Loucy (cell line): ENCODE measurements at regions not wholly inside any gene's neighbourhood (a gene's known extent, or its start where the extent isn't known, plus 50 kb on each side); places are given as distances from the start of the nearest gene placed in this dataset.

Experiments
- H2AFZ ChIP-seq: fragments of 200-600 bp; sonication (generic); 2 replicates; pipeline ENCODE4 v1.6.0; 2016; ENCODE audit warnings: antibody characterized with exemption, mild to moderate bottlenecking, low read length, moderate library complexity
- H3F3A ChIP-seq: fragments of 200-600 bp; 2 replicates; pipeline ENCODE4 v1.6.0; 2016; ENCODE audit warnings: antibody characterized with exemption, low read depth, mild to moderate bottlenecking
- H3K27me3 ChIP-seq: fragments of 200-600 bp; sonication (generic); 2 replicates; pipeline ENCODE4 v1.6.1; 2014; ENCODE audit warnings: low read length, mild to moderate bottlenecking; ENCODE audit not compliant: insufficient read depth, poor library complexity, severe bottlenecking
- H3K36me3 ChIP-seq: fragments of 200-600 bp; sonication (generic); 2 replicates; pipeline ENCODE4 v1.6.1; 2016; ENCODE audit warnings: low read length; ENCODE audit not compliant: insufficient read depth
- H3K4me1 ChIP-seq: fragments of 200-600 bp; sonication (generic); 2 replicates; pipeline ENCODE4 v1.5.1; 2014; ENCODE audit warnings: low read length, mild to moderate bottlenecking; ENCODE audit not compliant: insufficient read depth, poor library complexity, severe bottlenecking
- H3K4me2 ChIP-seq: fragments of 200-600 bp; sonication (generic); 2 replicates; pipeline ENCODE4 v1.6.0; 2014; ENCODE audit warnings: antibody characterized with exemption, low read length, low read depth, mild to moderate bottlenecking; ENCODE audit not compliant: poor library complexity, severe bottlenecking
- H3K4me3 ChIP-seq: fragments of 200-600 bp; sonication (generic); 2 replicates; pipeline ENCODE4 v1.5.1; 2014; ENCODE audit warnings: low read length, mild to moderate bottlenecking, mixed read lengths; ENCODE audit not compliant: poor library complexity, severe bottlenecking
- H3K79me2 ChIP-seq: fragments of 200-600 bp; sonication (generic); 2 replicates; pipeline ENCODE4 v1.6.1; 2014; ENCODE audit warnings: low read length; ENCODE audit not compliant: insufficient read depth
- H3K9ac ChIP-seq: fragments of 200-600 bp; sonication (generic); 2 replicates; pipeline ENCODE4 v1.6.0; 2014; ENCODE audit warnings: mild to moderate bottlenecking, low read depth, low read length, moderate library complexity; ENCODE audit not compliant: poor library complexity, severe bottlenecking
- H3K9me2 ChIP-seq: fragments of 200-600 bp; sonication (generic); replicated peaks from 2 replicates; pipeline ENCODE4 v1.6.1; 2016; ENCODE audit warnings: low read depth, low read length, mixed read lengths
- H3K9me3 ChIP-seq: fragments of 200-600 bp; sonication (generic); 2 replicates; pipeline ENCODE4 v1.6.1; 2014; ENCODE audit warnings: mild to moderate bottlenecking, antibody characterized with exemption, low read length, low read depth; ENCODE audit not compliant: insufficient read depth
- H4K20me1 ChIP-seq: fragments of 200-600 bp; sonication (generic); 2 replicates; pipeline ENCODE4 v1.6.0; 2014; ENCODE audit warnings: antibody characterized with exemption, low read length, mild to moderate bottlenecking; ENCODE audit not compliant: insufficient read depth, poor library complexity, severe bottlenecking
- CTCF ChIP-seq: fragments of 200-600 bp; sonication (generic); conservative IDR thresholded peaks from 2 replicates; pipeline ENCODE4 v1.5.1; 2014; ENCODE audit warnings: mild to moderate bottlenecking, antibody characterized with exemption, low read length
- EZH2phosphoT487 ChIP-seq: fragments of 200-600 bp; IDR thresholded peaks from 2 replicates; pipeline ENCODE4 v1.6.1; 2018; ENCODE audit warnings: antibody characterized with exemption, mild to moderate bottlenecking, moderate library complexity, borderline replicate concordance

- Histone ChIP-seq H3K4me1 (no peaks in the 10 kb centered on the region), H3K79me2 (no peaks in the 10 kb centered on the region), H3K9me3 (no peaks in the 10 kb centered on the region), H3F3A (no peaks in the 10 kb centered on the region), H3K9ac (no peak overlapping the region), H3K4me3 (no peak overlapping the region), H3K4me2 (no peak overlapping the region), H2AFZ (no peak overlapping the region), H3K9me2 (no peaks in the 10 kb centered on the region), H3K36me3 (no peaks in the 10 kb centered on the region), H3K27me3 (no peaks in the 10 kb centered on the region), H4K20me1 (no peaks in the 10 kb centered on the region)
- no peak for TF ChIP-seq CTCF
- TF ChIP-seq EZH2phosphoT487, result no peak
These were observed 221.9 kb upstream of the GBE1 start for GRCh38 chr3:81983382-81983781.

GRCh38 chr3:81980596-81981494 lies 219.4 kb upstream of the GBE1 start:
- no peaks in the 10 kb centered on the region for H3K36me3 ChIP-seq
- no peaks in the 10 kb centered on the region for H3F3A ChIP-seq
- H3K9me2 ChIP-seq, result no peaks in the 10 kb centered on the region
- H3K4me2 ChIP-seq, result no peak overlapping the region
- H3K9me3 ChIP-seq, result no peaks in the 10 kb centered on the region
- H3K4me3 ChIP-seq, result no peak overlapping the region
- H3K27me3 ChIP-seq, result no peaks in the 10 kb centered on the region
- H2AFZ ChIP-seq, result no peak overlapping the region
- H4K20me1 ChIP-seq, result no peaks in the 10 kb centered on the region
- no peak overlapping the region for H3K9ac ChIP-seq
- no peaks in the 10 kb centered on the region for H3K4me1 ChIP-seq
- no peak for TF ChIP-seq CTCF
- no peaks in the 10 kb centered on the region for H3K79me2 ChIP-seq

- H3K9ac ChIP-seq, result no peak overlapping the region
- H4K20me1 ChIP-seq, result no peaks in the 10 kb centered on the region
- H3K9me2 ChIP-seq, result no peaks in the 10 kb centered on the region
- no peak overlapping the region for H2AFZ ChIP-seq
- no peak overlapping the region for H3K4me2 ChIP-seq
- TF ChIP-seq CTCF (no peak), EZH2phosphoT487 (no peak)
- no peaks in the 10 kb centered on the region for H3F3A ChIP-seq
- no peaks in the 10 kb centered on the region for H3K4me1 ChIP-seq
- no peaks in the 10 kb centered on the region for H3K79me2 ChIP-seq
- no peaks in the 10 kb centered on the region for H3K36me3 ChIP-seq
- no peaks in the 10 kb centered on the region for H3K9me3 ChIP-seq
- no peak overlapping the region for H3K4me3 ChIP-seq
- no peaks in the 10 kb centered on the region for H3K27me3 ChIP-seq
These were observed 213.3 kb upstream of the GBE1 start for GRCh38 chr3:81974751-81975150.
